ENCODE measurements at regions not wholly inside any gene's neighbourhood (a gene's known extent, or its start where the extent isn't known, plus 50 kb on each side); places are given as distances from the start of the nearest gene placed in this dataset.

DNA sequence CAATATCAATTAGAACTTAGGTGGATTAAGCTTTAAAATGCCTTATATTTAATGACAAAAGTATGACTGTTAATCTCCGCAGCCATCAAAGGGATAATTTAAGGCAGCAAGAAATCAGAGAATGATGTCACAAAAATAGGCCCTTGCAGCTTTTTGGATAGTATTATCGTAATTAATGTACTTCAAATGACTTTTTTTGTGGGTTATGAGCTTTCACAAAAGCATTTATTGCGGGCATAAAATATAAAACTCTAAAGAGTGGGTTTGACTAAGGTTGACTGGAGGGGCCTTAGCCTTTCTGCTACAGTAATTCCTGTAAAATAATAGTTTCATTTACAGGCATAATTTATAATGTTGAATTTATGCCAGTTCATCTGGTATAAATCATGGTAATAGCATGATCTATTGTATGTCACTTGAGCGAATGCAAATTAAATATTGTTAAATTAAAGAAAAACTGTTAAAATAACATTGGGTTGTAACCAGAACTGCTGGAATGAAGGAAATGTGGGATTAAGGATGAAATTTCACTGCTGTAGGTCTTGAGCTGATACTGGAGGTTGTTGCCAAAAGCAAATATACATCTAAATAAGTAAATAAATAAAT lies 78.5 kb upstream of the ZFP64 start:
- no peak overlapping the region for H3K4me3 ChIP-seq (ENCODE audit: low read depth, low read length)
- DNase-seq (ENCODE audit: low read depth): no peak
- TF ChIP-seq, protein P1, sequence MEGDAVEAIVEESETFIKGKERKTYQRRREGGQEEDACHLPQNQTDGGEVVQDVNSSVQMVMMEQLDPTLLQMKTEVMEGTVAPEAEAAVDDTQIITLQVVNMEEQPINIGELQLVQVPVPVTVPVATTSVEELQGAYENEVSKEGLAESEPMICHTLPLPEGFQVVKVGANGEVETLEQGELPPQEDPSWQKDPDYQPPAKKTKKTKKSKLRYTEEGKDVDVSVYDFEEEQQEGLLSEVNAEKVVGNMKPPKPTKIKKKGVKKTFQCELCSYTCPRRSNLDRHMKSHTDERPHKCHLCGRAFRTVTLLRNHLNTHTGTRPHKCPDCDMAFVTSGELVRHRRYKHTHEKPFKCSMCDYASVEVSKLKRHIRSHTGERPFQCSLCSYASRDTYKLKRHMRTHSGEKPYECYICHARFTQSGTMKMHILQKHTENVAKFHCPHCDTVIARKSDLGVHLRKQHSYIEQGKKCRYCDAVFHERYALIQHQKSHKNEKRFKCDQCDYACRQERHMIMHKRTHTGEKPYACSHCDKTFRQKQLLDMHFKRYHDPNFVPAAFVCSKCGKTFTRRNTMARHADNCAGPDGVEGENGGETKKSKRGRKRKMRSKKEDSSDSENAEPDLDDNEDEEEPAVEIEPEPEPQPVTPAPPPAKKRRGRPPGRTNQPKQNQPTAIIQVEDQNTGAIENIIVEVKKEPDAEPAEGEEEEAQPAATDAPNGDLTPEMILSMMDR (IDR thresholded peaks at IDR 0.05; ENCODE audit: control insufficient read depth, extremely low read depth, insufficient read depth): no peak

DNA sequence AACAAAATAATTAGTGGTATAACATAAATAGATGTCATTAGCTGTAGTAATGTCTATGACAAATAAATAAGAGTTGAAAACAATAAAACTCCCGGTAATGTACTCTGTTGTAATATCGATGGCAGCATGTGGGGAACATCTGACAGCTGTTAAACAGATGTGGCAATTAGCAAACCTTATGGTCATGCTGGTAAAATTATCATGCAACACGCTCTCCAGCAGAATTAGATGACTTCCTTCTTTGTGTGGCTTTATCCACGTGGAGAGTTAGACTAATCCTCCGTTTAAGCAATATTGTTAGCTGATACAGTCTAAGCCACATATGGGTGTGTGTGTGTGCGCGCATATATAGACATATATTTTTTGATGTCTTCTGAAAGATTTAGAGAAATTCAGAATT lies 77.7 kb upstream of the ZFP64 start:
- H3K4me3 ChIP-seq (ENCODE audit: low read depth, low read length): no peak overlapping the region
- no peak for DNase-seq (ENCODE audit: low read depth)
- TF ChIP-seq, protein P1 (IDR thresholded peaks at IDR 0.05; ENCODE audit: control insufficient read depth, extremely low read depth, insufficient read depth): no peak

DNA sequence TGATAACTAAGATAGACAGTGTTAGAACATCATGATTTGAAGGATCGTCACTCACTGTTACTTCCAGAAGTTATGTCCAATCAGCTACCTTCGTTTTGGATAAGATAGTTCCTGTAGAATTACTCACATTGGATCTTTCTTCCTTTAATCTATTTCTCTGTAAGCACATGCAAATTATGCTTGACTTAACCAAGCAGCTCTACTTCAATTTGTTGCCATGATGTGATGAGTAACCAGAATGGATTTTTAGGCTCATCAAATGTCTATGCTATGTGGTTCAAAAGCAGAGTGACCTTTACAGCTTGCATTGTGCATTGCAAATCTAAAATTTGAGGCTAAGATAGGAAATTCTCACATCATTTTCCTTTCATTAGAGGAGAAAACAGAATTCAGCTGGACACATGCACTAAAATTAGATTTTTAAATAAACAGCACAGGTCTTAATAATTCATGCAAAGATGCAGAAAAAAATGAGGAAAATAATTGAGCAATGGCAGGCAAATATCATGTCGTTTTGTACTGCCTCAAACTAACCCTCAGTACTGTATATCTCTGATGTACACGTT lies 76.7 kb upstream of the ZFP64 start:
- DNase-seq (ENCODE audit: low read depth): no peak
- TF ChIP-seq, protein P1 (IDR thresholded peaks at IDR 0.05; ENCODE audit: control insufficient read depth, extremely low read depth, insufficient read depth): no peak
- H3K4me3 ChIP-seq (ENCODE audit: low read depth, low read length): no peak overlapping the region

DNA sequence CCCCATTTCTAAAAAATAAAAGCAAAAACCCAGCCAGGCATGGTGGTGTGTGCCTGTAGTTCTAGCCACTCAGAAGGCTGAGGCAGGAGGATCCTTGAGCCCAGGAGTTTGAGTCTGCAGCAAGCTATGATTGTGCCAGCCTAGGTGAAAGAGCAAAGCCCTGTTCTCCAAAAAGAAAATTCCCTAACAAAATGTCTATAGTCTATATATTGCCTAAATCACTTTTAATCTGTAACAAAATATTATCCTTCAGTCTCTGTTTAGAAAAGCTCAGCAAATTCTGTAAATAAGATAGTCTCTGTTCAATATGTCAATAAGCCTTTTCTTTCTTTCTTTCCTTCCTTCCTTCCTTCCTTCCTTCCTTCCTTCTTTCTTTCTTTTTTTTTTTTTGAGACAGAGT lies 75.8 kb upstream of the ZFP64 start:
- TF ChIP-seq, protein P1 (IDR thresholded peaks at IDR 0.05; ENCODE audit: control insufficient read depth, extremely low read depth, insufficient read depth): no peak
- DNase-seq (ENCODE audit: low read depth): no peak

DNA sequence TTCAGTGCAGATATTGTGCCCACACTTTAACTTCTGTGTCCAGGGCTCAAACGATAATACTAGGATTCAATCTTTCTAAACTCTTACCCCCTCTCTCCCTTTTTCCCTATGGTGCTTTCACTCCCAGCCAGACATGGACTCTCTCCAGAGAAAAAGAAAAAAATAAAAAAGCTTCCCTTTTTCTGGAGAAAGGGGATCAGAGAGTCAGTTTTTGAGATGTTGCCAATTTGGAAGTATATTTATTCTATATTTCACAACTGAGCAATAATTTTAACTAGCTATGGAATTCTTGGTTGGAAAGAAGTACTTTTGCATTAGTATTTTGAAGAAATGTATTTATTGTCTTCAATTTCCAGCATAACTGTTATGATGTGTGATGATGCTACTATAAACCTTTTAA lies 72.2 kb upstream of the ZFP64 start:
- TF ChIP-seq, protein P1 (IDR thresholded peaks at IDR 0.05; ENCODE audit: control insufficient read depth, extremely low read depth, insufficient read depth): no peak
- H3K4me3 ChIP-seq (ENCODE audit: low read depth, low read length): no peak overlapping the region
- DNase-seq (ENCODE audit: low read depth): no peak

More for the DNA sequence above, 75.8 kb upstream of the ZFP64 start:
- no peak overlapping the region for H3K4me3 ChIP-seq (ENCODE audit: low read depth, low read length)

DNA sequence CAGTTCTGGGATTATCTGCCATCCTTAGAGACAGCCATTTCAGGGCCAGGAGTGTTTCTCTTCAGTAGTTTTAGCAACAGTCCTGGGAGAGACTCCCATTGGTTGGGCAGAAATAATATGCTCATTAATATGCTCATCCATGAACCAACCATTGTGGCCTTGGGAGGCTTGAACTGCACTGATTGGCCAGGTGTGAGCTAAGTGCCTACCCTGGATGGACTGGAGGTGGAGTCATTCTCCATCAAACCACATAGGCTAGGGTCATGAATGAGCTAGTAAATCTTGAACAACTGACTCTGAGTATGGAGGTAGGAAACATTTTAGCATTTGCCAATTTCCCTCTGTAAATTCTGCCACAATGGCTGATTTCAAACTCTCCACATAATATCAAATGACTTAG lies 70.2 kb upstream of the ZFP64 start:
- TF ChIP-seq, protein P1 (IDR thresholded peaks at IDR 0.05; ENCODE audit: control insufficient read depth, extremely low read depth, insufficient read depth): no peak
- DNase-seq (ENCODE audit: low read depth): no peak
- no peak overlapping the region for H3K4me3 ChIP-seq (ENCODE audit: low read depth, low read length)

DNA sequence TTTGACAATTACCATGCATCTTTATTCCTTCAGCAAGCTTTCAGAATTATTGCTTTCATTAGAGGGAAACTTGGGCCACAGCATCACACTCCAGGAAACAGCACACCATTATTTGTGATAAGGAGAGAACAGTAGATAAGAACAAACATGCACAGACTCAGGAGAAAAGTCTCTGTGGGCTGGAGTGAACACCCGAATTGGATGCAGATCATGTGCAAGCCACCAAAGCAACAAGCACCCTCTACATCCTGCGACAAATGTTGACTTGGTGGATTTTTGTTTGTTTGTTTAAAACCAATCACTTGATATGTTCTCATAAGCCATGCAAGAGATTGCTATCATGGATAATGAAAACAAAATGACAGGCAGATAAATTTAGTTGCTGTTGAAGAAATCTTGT lies 67.7 kb upstream of the ZFP64 start:
- no peak for DNase-seq (ENCODE audit: low read depth)
- H3K4me3 ChIP-seq (ENCODE audit: low read depth, low read length): no peak overlapping the region
- TF ChIP-seq, protein P1 (IDR thresholded peaks at IDR 0.05; ENCODE audit: control insufficient read depth, extremely low read depth, insufficient read depth): no peak

Measured in LNCaP clone FGC (cell line).